Ovary (tissue), 7 donors: ENCODE measurements at regions not wholly inside any gene's neighbourhood (a gene's known extent, or its start where the extent isn't known, plus 50 kb on each side); places are given as distances from the start of the nearest gene placed in this dataset.
"Not testable (repeated sequence)": the region's sequence is repeated elsewhere in the genome, so short reads cannot be mapped to it uniquely, and the experiment has no call there.

Source experiments
- DNase-seq, 5 donors: peaks; one replicate each; pipeline ENCODE4 v3.0.0-alpha.2; 2019 to 2020
- H3K27ac ChIP-seq, 2 donors: fragments of 200-600 bp; one replicate each; pipeline versions ENCODE4 v1.5.1 to v1.8.0; 2019 to 2022
- H3K27me3 ChIP-seq: fragments of 200-600 bp; one replicate; pipeline ENCODE4 v1.8.0; 2022
- H3K36me3 ChIP-seq: fragments of 200-600 bp; sonication (generic); one replicate; pipeline ENCODE4 v1.5.1; 2019
- H3K4me1 ChIP-seq: one replicate; pipeline ENCODE4 v1.8.1; 2013; ENCODE audit warnings: mild to moderate bottlenecking, moderate library complexity; ENCODE audit not compliant: insufficient read depth
- H3K4me3 ChIP-seq: fragments of 200-600 bp; sonication (generic); one replicate; pipeline ENCODE4 v1.5.1; 2017
- H3K9me3 ChIP-seq, 2 donors: fragments of 200-600 bp in 1 of 2; sonication (generic) in 1 of 2; one replicate each; pipeline versions ENCODE4 v1.5.1 to v1.8.1; 2013 to 2019; ENCODE audit warnings: mild to moderate bottlenecking in 1 of 2, moderate library complexity in 1 of 2
- CTCF ChIP-seq, 3 donors: fragments of 450-650 bp in 2 of 3; fragments of 200-600 bp in 1 of 3; IDR thresholded peaks; one replicate each; pipeline versions ENCODE4 v1.5.1 to v1.8.0; 2016 to 2022; ENCODE audit warnings: antibody characterized with exemption in 3 of 3, mild to moderate bottlenecking in 1 of 3
- EP300 ChIP-seq: sonication (generic); formaldehyde crosslinking; IDR thresholded peaks from one replicate; pipeline ENCODE4 v1.6.1; 2017; ENCODE audit warnings: antibody characterized with exemption
- POLR2A ChIP-seq: fragments of 450-650 bp; IDR thresholded peaks from one replicate; pipeline ENCODE4 v1.6.1; 2017; ENCODE audit warnings: antibody characterized with exemption, mild to moderate bottlenecking, moderate library complexity
- WGBS, 3 donors: extraction: QIAGEN DNeasy Blood & Tissue Kit in 1 of 3; methylation state at CpG; one replicate each; pipeline versions ENCODE4 v1.1.5 to v1.1.7; 2013 to 2017; 5-methylcytosine and 5-hydroxymethylcytosine counted together
- intact Hi-C, 4 donors: fragments of 100-400 bp; cut with DNase I; formaldehyde crosslinking; loops; one replicate each; pipeline versions ENCODE4 v1.11.0 to v1.15.1; 2022 to 2023
- donor health status: DM: no; HTN: no; CAD: no; lungs with moderate emphysema.
- donor health status: DM: no; HTN: no; CAD: no.
- donor health status: Bipolar disorder and iron deficiency.
- donor health status: DM: no; HTN: no; CAD: no.
- donor health status: DM: yes; HTN: yes; CAD: no.

- no peaks in the 10 kb centered on the region for H3K9me3 ChIP-seq
- H3K27me3 ChIP-seq: no peaks in the 10 kb centered on the region
- no peak for DNase-seq
- intact Hi-C loops: no loop called here
- TF ChIP-seq CTCF (IDR thresholded peaks at IDR 0.05): no peak
- no peak overlapping the region for H3K4me3 ChIP-seq
- H3K36me3 ChIP-seq: no peaks in the 10 kb centered on the region
- no peaks in the 10 kb centered on the region for H3K4me1 ChIP-seq
- H3K27ac ChIP-seq: no peak overlapping the region
Measured at GRCh38 chr6:85726206-85726605, 83.5 kb upstream of the SYNCRIP start.

GRCh38 chr6:85715797-85716196, 73.1 kb upstream of the SYNCRIP start:
- intact Hi-C loops: no loop called here
- H3K4me3 ChIP-seq: no peak overlapping the region
- no peaks in the 10 kb centered on the region for H3K27me3 ChIP-seq
- no peaks in the 10 kb centered on the region for H3K4me1 ChIP-seq
- DNase-seq: no peak
- no peaks in the 10 kb centered on the region for H3K36me3 ChIP-seq
- no peak overlapping the region for H3K27ac ChIP-seq
- no peaks in the 10 kb centered on the region for H3K9me3 ChIP-seq
- TF ChIP-seq EP300: no peak
- TF ChIP-seq POLR2A: no peak
- no peak for TF ChIP-seq CTCF (IDR thresholded peaks at IDR 0.05)

- intact Hi-C loops: no loop called here
- no peak for TF ChIP-seq CTCF (IDR thresholded peaks at IDR 0.05)
- TF ChIP-seq POLR2A: no peak
- TF ChIP-seq EP300: no peak
- H3K27ac ChIP-seq: no peak overlapping the region
Measured at GRCh38 chr6:85714893-85715530, 72.3 kb upstream of the SYNCRIP start.

GRCh38 chr6:85712346-85712745, 69.7 kb upstream of the SYNCRIP start:
- H3K9me3 ChIP-seq: no peaks in the 10 kb centered on the region
- no peak for TF ChIP-seq EP300
- TF ChIP-seq POLR2A: no peak
- no peak for TF ChIP-seq CTCF (IDR thresholded peaks at IDR 0.05)
- no peaks in the 10 kb centered on the region for H3K36me3 ChIP-seq
- DNase-seq: no peak
- WGBS, 3 donors: 74 to 90% (median 80%) methylated on average over 2 of the region's 2 CpGs
- no peak overlapping the region for H3K27ac ChIP-seq
- H3K4me1 ChIP-seq: no peaks in the 10 kb centered on the region
- H3K4me3 ChIP-seq: no peak overlapping the region
- no peaks in the 10 kb centered on the region for H3K27me3 ChIP-seq
- intact Hi-C loops: no loop called here

More at GRCh38 chr6:85714893-85715530, 72.3 kb upstream of the SYNCRIP start:
- WGBS, 3 donors: 84 to 86% (median 85%) methylated on average over 9 of the region's 9 CpGs
- Histone ChIP-seq H3K36me3 (no peaks in the 10 kb centered on the region), H3K27me3 (no peaks in the 10 kb centered on the region), H3K9me3 (no peaks in the 10 kb centered on the region), H3K4me3 (no peak overlapping the region), H3K4me1 (no peaks in the 10 kb centered on the region)
- no peak for DNase-seq

- WGBS, 3 donors: 87 to 97% (median 92%) methylated on average over 1 of the region's 1 CpG
- H3K27me3 ChIP-seq, H3K9me3 ChIP-seq, DNase-seq, intact Hi-C loops, H3K4me1 ChIP-seq, H3K4me3 ChIP-seq, H3K36me3 ChIP-seq, H3K27ac ChIP-seq: not testable (repeated sequence)
Measured at GRCh38 chr6:85707515-85708145, 64.9 kb upstream of the SYNCRIP start.
